ENCODE measurements at regions not wholly inside any gene's neighbourhood (a gene's known extent, or its start where the extent isn't known, plus 50 kb on each side); places are given as distances from the start of the nearest gene placed in this dataset.

GRCh38 chr18:28824183-28824574 lies 647.2 kb upstream of the CDH2 start:
- H3K27me3 ChIP-seq (ENCODE audit: insufficient read depth, low read length) = no peaks in the 10 kb centered on the region
- H3K56ac ChIP-seq (ENCODE audit: insufficient read length, low read depth, low read length) = no peak overlapping the region
- no peak for DNase-seq
- TF ChIP-seq, protein P1, sequence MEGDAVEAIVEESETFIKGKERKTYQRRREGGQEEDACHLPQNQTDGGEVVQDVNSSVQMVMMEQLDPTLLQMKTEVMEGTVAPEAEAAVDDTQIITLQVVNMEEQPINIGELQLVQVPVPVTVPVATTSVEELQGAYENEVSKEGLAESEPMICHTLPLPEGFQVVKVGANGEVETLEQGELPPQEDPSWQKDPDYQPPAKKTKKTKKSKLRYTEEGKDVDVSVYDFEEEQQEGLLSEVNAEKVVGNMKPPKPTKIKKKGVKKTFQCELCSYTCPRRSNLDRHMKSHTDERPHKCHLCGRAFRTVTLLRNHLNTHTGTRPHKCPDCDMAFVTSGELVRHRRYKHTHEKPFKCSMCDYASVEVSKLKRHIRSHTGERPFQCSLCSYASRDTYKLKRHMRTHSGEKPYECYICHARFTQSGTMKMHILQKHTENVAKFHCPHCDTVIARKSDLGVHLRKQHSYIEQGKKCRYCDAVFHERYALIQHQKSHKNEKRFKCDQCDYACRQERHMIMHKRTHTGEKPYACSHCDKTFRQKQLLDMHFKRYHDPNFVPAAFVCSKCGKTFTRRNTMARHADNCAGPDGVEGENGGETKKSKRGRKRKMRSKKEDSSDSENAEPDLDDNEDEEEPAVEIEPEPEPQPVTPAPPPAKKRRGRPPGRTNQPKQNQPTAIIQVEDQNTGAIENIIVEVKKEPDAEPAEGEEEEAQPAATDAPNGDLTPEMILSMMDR (conservative IDR thresholded peaks at IDR 0.05) = no peak
- no peak overlapping the region for H2BK5ac ChIP-seq (ENCODE audit: insufficient read length, low read length)
- Mint-ChIP-seq H3K4me3 (no peak overlapping the region), H3K9me3 (no peaks in the 10 kb centered on the region; a peak in 1 of 5 replicates), H3K36me3 (ENCODE audit: insufficient read depth in 1 of 3, low read depth in 3 of 3) (peaks cover 0 to 3% (median 0%) of the 10 kb centered on the region in 3 experiments; a peak in 1 of 7 replicates), H3K27ac (no peak overlapping the region), H3K4me1 (peaks cover 12 to 18% of the 10 kb centered on the region in 2 experiments), H3K27me3 (ENCODE audit: low read depth) (no peaks in the 10 kb centered on the region)
- no peak overlapping the region for H3K18ac ChIP-seq (ENCODE audit: insufficient read length, low read depth, low read length)
- H4K5ac ChIP-seq (ENCODE audit: insufficient read length, low read depth, low read length) = no peak overlapping the region
- H3K14ac ChIP-seq (ENCODE audit: insufficient read depth, low read length) = no peak overlapping the region
- H3K9me3 ChIP-seq (ENCODE audit: control insufficient read depth, low read depth, low read length) = no peaks in the 10 kb centered on the region
- no peak overlapping the region for H3K4ac ChIP-seq (ENCODE audit: low read depth, low read length)
- no peak overlapping the region for H3T11ph ChIP-seq (ENCODE audit: low read length)
- H3K79me1 ChIP-seq (ENCODE audit: insufficient read depth, low read depth, low read length, poor library complexity, severe bottlenecking) = no peaks in the 10 kb centered on the region
- H2BK20ac ChIP-seq (ENCODE audit: low read depth, low read length, poor library complexity, severe bottlenecking) = no peak overlapping the region
- no peaks in the 10 kb centered on the region for H3K79me2 ChIP-seq (ENCODE audit: insufficient read depth, low read length)
- no peak overlapping the region for H2AK5ac ChIP-seq (ENCODE audit: insufficient read length, low read length)
- H2BK15ac ChIP-seq (ENCODE audit: low read depth, low read length) = no peak overlapping the region
- no peaks in the 10 kb centered on the region; the same call in 1 of the 2 replicates for H3K4me1 ChIP-seq (ENCODE audit: insufficient read depth, low read length)
- H3K23me2 ChIP-seq (ENCODE audit: insufficient read length, low read depth, low read length, poor library complexity, severe bottlenecking) = no peaks in the 10 kb centered on the region
- no peak overlapping the region for H3K4me2 ChIP-seq (ENCODE audit: insufficient read depth, insufficient read length, low read length)
- no peak overlapping the region for H2AFZ ChIP-seq (ENCODE audit: low read length)
- H3K9ac ChIP-seq (ENCODE audit: extremely low read depth, insufficient read length, low read length) = no peak overlapping the region
- no peak overlapping the region for H3K23ac ChIP-seq (ENCODE audit: insufficient read length, low read depth, low read length)
- no CpG with 5 or more reads among the region's 2 CpGs for WGBS (ENCODE audit: extremely low coverage, insufficient read length, low lambda C conversion rate)
- H4K91ac ChIP-seq (ENCODE audit: insufficient read length, low read depth, low read length) = no peak overlapping the region
- H4K8ac ChIP-seq (replicated peaks; ENCODE audit: insufficient read length, low read depth, low read length) = no peak overlapping the region
- H2BK120ac ChIP-seq (ENCODE audit: low read depth, low read length, poor library complexity, severe bottlenecking) = no peak overlapping the region
- no peaks in the 10 kb centered on the region for H4K20me1 ChIP-seq (ENCODE audit: control insufficient read depth, insufficient read depth, insufficient read length)
- H3K27ac ChIP-seq (ENCODE audit: insufficient read length, low read depth, low read length) = no peak overlapping the region
- no peak overlapping the region for H2BK12ac ChIP-seq (ENCODE audit: insufficient read length, low read depth, low read length)
